ENCODE measurements at regions not wholly inside any gene's neighbourhood (a gene's known extent, or its start where the extent isn't known, plus 50 kb on each side); places are given as distances from the start of the nearest gene placed in this dataset.

- no peak for DNase-seq
Observed at GRCh38 chr2:144280009-144280408, 239.9 kb downstream of the ZEB2 start.

GRCh38 chr2:144279165-144279564, 240.8 kb downstream of the ZEB2 start:
- DNase-seq, result no peak

- DNase-seq, result no peak
Observed at GRCh38 chr2:144277622-144278354, 242.1 kb downstream of the ZEB2 start.

- DNase-seq, result no peak
Observed at GRCh38 chr2:144275340-144275739, 244.6 kb downstream of the ZEB2 start.

- no peak for DNase-seq
Observed at GRCh38 chr2:144274131-144274530, 245.8 kb downstream of the ZEB2 start.

- no peak for DNase-seq
Observed at GRCh38 chr2:144270951-144271350, 249.0 kb downstream of the ZEB2 start.

DNA sequence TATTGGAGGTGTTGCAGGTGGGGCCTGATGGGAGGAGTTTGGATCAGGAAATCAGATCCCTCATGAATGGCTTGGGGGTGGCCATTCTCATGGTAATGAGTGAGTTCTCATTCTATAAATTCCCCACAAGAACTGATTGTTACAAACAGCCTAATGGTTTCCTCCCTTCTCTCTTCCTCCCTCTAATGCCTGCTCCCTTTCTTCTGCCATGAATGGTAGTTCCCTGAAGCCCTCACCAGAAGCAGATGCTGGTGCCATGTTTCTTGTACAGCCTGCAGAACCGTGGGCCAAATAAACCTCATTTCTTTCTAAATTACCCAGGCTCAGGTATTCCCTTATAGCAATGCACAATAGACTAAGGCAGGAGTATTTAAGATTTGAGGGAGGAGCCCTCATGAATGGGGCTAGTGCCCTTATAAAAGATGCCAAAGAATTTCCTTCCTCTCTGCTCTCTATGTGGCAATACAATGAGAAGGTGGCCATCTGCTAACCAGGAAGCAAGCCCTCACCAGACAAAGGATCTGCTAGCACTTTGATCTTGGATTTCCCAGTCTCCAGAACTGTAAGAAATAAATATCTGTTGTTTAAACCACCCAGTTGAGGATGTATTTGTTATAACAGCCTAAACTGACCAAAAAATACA, 251.8 kb downstream of the ZEB2 start:
- DNase-seq, result no peak

- no peak for DNase-seq
Observed at GRCh38 chr2:144267239-144267638, 252.7 kb downstream of the ZEB2 start.

- DNase-seq, result no peak
Observed at GRCh38 chr2:144265654-144266053, 254.3 kb downstream of the ZEB2 start.

GRCh38 chr2:144261966-144262365, 258.0 kb downstream of the ZEB2 start:
- DNase-seq, result no peak

GRCh38 chr2:144261336-144261735, 258.6 kb downstream of the ZEB2 start:
- DNase-seq, result no peak

DNA sequence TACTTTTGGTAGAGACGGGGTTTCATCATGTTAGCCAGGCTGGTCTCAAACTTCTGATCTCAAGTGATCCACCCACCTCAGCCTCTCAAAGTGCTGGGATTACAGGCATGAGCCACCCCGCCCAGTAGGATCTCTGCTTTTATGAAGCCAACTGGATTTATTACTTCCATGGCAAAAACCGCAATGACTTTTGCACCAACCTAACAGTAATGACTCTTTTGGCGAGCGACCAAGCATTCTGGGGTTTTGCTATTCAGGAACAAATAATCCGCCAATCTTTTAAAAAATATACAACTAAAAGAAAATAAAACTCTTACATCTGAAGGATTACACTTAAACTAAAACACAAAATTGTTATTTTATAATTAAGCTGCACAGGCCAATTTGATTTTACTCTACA, 260.6 kb downstream of the ZEB2 start:
- DNase-seq, result no peak

GRCh38 chr2:144258154-144258553, 261.8 kb downstream of the ZEB2 start:
- no peak for DNase-seq

DNA sequence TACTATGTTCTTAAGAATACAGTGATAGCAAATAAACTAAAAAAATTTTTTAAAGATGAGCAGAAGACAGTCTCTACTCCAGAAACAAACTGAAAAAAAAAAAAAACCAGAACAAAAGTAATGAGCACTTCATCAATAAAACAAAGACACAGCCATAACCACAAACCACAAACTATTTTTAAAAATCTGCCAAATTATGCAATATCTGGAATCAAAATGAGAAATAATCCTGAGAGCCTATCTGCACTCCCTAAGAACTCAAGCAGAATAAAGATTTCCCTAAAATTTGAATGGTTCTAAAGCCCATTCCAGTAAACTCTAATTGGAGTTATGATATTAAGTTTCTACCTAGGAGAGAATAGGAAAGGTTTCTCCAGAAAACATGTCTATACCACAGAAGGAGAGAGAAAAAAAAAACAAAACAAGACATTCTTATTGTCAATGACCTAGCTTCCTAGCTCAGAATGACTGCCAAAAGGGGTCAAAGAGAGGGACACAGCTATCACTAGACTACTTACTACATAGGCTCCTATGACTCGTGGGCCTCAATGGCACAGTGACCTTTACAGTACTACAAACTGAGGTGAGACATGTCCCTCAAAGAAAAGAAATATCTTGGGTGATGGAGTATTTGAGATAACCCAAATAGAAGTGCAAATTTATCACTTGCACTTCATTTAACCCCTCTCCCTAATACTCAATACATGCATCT, 262.8 kb downstream of the ZEB2 start:
- DNase-seq, result no peak

GRCh38 chr2:144254342-144255235, 265.3 kb downstream of the ZEB2 start:
- no peak for DNase-seq

GRCh38 chr2:144253743-144254142, 266.2 kb downstream of the ZEB2 start:
- no peak for DNase-seq

DNA sequence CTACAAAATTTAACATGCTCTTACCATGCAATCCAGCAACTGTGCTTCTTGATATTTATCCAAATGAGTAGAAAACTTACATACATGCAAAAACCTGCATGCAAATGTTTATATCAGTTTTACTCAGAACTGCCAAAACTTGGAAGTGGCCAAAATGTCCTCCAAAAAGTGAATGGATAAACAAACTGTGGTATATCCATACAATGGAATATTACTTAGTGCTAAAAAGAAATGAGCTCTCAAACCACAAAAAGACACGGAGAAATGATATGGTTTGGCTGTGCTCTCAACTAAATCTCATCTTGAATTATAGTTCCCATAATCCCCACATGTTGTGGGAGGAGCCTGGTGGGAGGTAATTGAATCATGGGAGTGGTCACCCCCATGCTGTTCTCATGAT, 267.2 kb downstream of the ZEB2 start:
- no peak for DNase-seq

DNA sequence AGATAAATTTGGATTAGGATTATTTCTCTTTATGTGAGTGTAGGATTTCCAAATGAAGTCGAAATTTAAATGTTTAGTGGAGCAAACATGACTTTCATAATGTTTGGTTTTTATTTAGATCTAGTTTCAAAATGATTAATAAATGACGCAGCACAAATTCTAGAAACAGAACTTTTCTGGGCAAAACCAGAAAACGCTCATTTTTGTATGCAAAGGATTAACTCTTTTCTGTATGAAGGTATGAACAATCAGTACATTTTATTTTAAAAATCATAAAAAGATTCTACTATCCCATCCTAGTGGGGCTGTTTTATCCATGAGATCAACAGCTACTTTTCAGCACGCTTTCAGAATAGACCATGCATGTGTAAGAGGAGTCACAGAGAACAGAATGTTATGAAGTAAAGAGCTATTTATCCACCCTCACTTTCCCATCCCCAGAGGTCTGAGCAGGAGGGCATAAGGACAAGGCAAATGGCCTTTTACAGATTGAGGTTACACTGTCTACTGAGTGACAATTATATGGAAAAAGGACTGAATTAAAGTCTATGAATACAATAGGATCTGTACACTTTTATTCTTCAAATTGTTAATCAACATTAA, 270.8 kb downstream of the ZEB2 start:
- no peak for DNase-seq

GRCh38 chr2:144248350-144249034, 271.4 kb downstream of the ZEB2 start:
- DNase-seq, result no peak

DNA sequence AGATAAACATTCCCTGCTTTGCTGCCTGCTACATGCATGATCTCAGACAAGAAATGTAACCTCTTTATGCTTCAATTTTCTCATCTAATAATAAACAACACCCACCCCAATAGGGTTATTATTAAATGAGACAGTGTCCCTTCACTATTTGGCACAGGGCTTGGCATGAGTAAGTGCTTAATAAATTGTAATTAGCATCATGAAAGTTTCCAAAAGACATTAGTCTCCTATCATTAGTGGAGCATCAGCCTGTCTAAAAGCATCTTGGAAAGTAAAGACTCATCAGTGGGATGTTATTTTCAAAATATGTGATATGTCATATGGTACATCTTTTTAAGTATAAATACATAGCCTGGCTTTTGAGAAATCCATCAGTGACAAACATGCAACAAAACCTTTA, 275.0 kb downstream of the ZEB2 start:
- DNase-seq, result no peak

DNA sequence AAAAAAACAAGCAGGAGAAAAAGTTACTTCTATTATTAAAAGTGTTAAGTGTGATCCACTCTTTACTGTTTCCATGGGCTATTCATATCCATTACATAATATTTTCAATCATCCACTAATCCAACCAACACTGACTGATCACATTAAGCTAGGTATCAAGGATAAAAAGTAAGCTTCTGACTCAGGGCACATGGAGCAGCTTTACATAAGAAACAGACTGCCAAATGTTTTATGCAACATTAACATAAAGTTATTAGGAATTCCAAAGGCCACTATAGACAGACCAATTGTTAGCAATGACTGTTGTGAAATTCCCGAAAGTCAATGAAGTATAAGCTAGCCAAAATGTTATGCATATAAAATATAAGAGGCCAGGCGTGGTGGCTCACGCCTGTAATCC, 277.6 kb downstream of the ZEB2 start:
- no peak for DNase-seq

GRCh38 chr2:144241801-144242200, 278.1 kb downstream of the ZEB2 start:
- no peak for DNase-seq
